HEK293 (cell line): ENCODE measurements at regions not wholly inside any gene's neighbourhood (a gene's known extent, or its start where the extent isn't known, plus 50 kb on each side); places are given as distances from the start of the nearest gene placed in this dataset.

Experiments
- TCF7L2 ChIP-seq: IDR thresholded peaks from 2 replicates; pipeline ENCODE4 v1.6.1; 2011; ENCODE audit warnings: low read depth, mild to moderate bottlenecking, inconsistent platforms, low read length, moderate library complexity, borderline replicate concordance
- YY1 ChIP-seq: fragments of 450-650 bp; formaldehyde crosslinking; IDR thresholded peaks from 2 replicates; pipeline ENCODE4 v1.5.1; 2018; ENCODE audit warnings: missing biosample characterization, missing genetic modification characterization
- ZNF747 ChIP-seq: fragments of 450-650 bp; formaldehyde crosslinking; IDR thresholded peaks from 2 replicates; pipeline ENCODE4 v1.5.1; 2016; ENCODE audit warnings: missing biosample characterization, missing genetic modification characterization
- ZNF785 ChIP-seq: fragments of 450-650 bp; formaldehyde crosslinking; IDR thresholded peaks from 2 replicates; pipeline ENCODE4 v1.5.1; 2016; ENCODE audit warnings: missing biosample characterization, missing genetic modification characterization
- TF ChIP-seq, protein P1 (sequence below): fragments of 450-650 bp; formaldehyde crosslinking; IDR thresholded peaks from 2 replicates; pipeline ENCODE4 v1.5.1; 2016; ENCODE audit warnings: missing biosample characterization, missing genetic modification characterization
- TF ChIP-seq, protein P2 (sequence below): fragments of 450-650 bp; formaldehyde crosslinking; IDR thresholded peaks from 2 replicates; pipeline ENCODE4 v1.5.1; 2016; ENCODE audit warnings: missing biosample characterization, missing genetic modification characterization
- TF ChIP-seq, protein P3 (sequence below): fragments of 450-650 bp; formaldehyde crosslinking; IDR thresholded peaks from 2 replicates; pipeline ENCODE4 v1.5.1; 2016; ENCODE audit warnings: missing biosample characterization, missing genetic modification characterization
- TF ChIP-seq, protein P4 (sequence below): fragments of 450-650 bp; formaldehyde crosslinking; IDR thresholded peaks from 2 replicates; pipeline ENCODE4 v1.5.1; 2016; ENCODE audit warnings: missing biosample characterization, missing genetic modification characterization

DNA sequence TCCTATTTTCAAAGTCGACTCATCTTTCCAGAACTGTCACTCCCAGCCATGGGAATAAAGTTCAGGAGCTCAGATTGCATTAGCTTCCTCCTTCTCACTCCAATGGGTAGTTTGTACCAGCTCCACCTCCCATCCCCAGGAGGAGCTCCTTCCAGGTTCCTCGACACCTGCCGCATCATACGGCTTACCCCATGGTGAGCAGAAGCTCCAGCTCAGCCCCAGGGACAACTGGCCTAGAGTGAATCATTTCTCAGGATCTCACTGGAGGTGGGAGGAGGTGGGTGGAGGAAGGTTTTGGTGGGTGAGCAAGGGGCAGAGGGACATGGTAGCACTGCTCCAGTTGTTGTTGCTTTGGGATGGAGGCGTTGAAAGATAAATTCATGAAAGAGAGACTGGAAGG lies 196.3 kb upstream of the PKDCC start:
- TF ChIP-seq, protein P1, sequence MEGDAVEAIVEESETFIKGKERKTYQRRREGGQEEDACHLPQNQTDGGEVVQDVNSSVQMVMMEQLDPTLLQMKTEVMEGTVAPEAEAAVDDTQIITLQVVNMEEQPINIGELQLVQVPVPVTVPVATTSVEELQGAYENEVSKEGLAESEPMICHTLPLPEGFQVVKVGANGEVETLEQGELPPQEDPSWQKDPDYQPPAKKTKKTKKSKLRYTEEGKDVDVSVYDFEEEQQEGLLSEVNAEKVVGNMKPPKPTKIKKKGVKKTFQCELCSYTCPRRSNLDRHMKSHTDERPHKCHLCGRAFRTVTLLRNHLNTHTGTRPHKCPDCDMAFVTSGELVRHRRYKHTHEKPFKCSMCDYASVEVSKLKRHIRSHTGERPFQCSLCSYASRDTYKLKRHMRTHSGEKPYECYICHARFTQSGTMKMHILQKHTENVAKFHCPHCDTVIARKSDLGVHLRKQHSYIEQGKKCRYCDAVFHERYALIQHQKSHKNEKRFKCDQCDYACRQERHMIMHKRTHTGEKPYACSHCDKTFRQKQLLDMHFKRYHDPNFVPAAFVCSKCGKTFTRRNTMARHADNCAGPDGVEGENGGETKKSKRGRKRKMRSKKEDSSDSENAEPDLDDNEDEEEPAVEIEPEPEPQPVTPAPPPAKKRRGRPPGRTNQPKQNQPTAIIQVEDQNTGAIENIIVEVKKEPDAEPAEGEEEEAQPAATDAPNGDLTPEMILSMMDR: no peak
- TF ChIP-seq ZNF785 (tag by site-specific recombination): no peak
- TF ChIP-seq, protein P2, sequence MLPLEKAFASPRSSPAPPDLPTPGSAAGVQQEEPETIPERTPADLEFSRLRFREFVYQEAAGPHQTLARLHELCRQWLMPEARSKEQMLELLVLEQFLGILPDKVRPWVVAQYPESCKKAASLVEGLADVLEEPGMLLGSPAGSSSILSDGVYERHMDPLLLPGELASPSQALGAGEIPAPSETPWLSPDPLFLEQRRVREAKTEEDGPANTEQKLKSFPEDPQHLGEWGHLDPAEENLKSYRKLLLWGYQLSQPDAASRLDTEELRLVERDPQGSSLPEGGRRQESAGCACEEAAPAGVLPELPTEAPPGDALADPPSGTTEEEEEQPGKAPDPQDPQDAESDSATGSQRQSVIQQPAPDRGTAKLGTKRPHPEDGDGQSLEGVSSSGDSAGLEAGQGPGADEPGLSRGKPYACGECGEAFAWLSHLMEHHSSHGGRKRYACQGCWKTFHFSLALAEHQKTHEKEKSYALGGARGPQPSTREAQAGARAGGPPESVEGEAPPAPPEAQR (tag by site-specific recombination): no peak
- TF ChIP-seq, protein P3, sequence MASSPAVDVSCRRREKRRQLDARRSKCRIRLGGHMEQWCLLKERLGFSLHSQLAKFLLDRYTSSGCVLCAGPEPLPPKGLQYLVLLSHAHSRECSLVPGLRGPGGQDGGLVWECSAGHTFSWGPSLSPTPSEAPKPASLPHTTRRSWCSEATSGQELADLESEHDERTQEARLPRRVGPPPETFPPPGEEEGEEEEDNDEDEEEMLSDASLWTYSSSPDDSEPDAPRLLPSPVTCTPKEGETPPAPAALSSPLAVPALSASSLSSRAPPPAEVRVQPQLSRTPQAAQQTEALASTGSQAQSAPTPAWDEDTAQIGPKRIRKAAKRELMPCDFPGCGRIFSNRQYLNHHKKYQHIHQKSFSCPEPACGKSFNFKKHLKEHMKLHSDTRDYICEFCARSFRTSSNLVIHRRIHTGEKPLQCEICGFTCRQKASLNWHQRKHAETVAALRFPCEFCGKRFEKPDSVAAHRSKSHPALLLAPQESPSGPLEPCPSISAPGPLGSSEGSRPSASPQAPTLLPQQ (tag by site-specific recombination): no peak
- TF ChIP-seq YY1 (tag by site-specific recombination): no peak
- no peak for TF ChIP-seq ZNF747
- TF ChIP-seq TCF7L2: no peak
- TF ChIP-seq, protein P4, sequence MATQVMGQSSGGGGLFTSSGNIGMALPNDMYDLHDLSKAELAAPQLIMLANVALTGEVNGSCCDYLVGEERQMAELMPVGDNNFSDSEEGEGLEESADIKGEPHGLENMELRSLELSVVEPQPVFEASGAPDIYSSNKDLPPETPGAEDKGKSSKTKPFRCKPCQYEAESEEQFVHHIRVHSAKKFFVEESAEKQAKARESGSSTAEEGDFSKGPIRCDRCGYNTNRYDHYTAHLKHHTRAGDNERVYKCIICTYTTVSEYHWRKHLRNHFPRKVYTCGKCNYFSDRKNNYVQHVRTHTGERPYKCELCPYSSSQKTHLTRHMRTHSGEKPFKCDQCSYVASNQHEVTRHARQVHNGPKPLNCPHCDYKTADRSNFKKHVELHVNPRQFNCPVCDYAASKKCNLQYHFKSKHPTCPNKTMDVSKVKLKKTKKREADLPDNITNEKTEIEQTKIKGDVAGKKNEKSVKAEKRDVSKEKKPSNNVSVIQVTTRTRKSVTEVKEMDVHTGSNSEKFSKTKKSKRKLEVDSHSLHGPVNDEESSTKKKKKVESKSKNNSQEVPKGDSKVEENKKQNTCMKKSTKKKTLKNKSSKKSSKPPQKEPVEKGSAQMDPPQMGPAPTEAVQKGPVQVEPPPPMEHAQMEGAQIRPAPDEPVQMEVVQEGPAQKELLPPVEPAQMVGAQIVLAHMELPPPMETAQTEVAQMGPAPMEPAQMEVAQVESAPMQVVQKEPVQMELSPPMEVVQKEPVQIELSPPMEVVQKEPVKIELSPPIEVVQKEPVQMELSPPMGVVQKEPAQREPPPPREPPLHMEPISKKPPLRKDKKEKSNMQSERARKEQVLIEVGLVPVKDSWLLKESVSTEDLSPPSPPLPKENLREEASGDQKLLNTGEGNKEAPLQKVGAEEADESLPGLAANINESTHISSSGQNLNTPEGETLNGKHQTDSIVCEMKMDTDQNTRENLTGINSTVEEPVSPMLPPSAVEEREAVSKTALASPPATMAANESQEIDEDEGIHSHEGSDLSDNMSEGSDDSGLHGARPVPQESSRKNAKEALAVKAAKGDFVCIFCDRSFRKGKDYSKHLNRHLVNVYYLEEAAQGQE (tag by site-specific recombination): no peak
